IMR-90 (cell line): ENCODE measurements at regions not wholly inside any gene's neighbourhood (a gene's known extent, or its start where the extent isn't known, plus 50 kb on each side); places are given as distances from the start of the nearest gene placed in this dataset.

Experiments used
- ATAC-seq: fragments of 200-7000 bp; cut with Tn5 transposase; 2 replicates; pipeline ENCODE4 v1.9.1; 2020; ENCODE audit warnings: low read depth, mild to moderate bottlenecking, moderate library complexity
- BruUV-seq: library from RNA; stranded (reverse); fragments of 400-500 nt; replicated peaks from 2 replicates; lab custom pipeline; 2021; lab: Mats Ljungman, UMichigan
- CTCF ChIA-PET: fragments of 300-600 bp; formaldehyde crosslinking; extraction: SDS; loops from one replicate; lab custom pipeline; 2021; ENCODE audit warnings: antibody characterized with exemption; lab: Yijun Ruan, JAX
- POLR2A ChIA-PET: fragments of 300-600 bp; sonication (Branson Sonifier 250); formaldehyde crosslinking; loops from one replicate; lab custom pipeline; 2022; ENCODE audit warnings: antibody characterized with exemption; ENCODE audit not compliant: unreplicated experiment; lab: Charles Lee
- DNase-seq: peaks from one replicate; pipeline ENCODE4 v3.0.0; 2013
- H2AFZ ChIP-seq: replicated peaks from 2 replicates; pipeline ENCODE3; 2013; ENCODE audit warnings: low read length, mild to moderate bottlenecking; ENCODE audit not compliant: poor library complexity
- H2AK5ac ChIP-seq: 2 replicates; pipeline ENCODE4 v1.6.1; 2013; ENCODE audit warnings: low read depth, low read length, inconsistent platforms
- H2AK9ac ChIP-seq: replicated peaks from 2 replicates; pipeline ENCODE3; 2013; ENCODE audit warnings: mild to moderate bottlenecking, low read depth, low read length, moderate library complexity; ENCODE audit not compliant: poor library complexity
- H2BK120ac ChIP-seq: 2 replicates; pipeline ENCODE4 v1.6.1; 2013; ENCODE audit warnings: low read depth, low read length, inconsistent platforms
- H2BK15ac ChIP-seq: 3 replicates; pipeline ENCODE4 v1.6.1; 2013; ENCODE audit warnings: low read depth, low read length, inconsistent platforms
- H2BK20ac ChIP-seq: 2 replicates; pipeline ENCODE4 v1.6.1; 2013; ENCODE audit warnings: low read depth, mild to moderate bottlenecking, inconsistent platforms, low read length, moderate library complexity
- H2BK5ac ChIP-seq: 2 replicates; pipeline ENCODE4 v1.6.1; 2013; ENCODE audit warnings: mild to moderate bottlenecking, low read depth, low read length, inconsistent platforms; ENCODE audit not compliant: poor library complexity, severe bottlenecking
- H3K14ac ChIP-seq: replicated peaks from 2 replicates; pipeline ENCODE4 v1.6.1; 2013; ENCODE audit warnings: low read depth, low read length, inconsistent platforms
- H3K18ac ChIP-seq: 2 replicates; pipeline ENCODE4 v1.6.1; 2013; ENCODE audit warnings: low read depth, low read length, control low read depth
- H3K23ac ChIP-seq: 2 replicates; pipeline ENCODE4 v1.6.1; 2013; ENCODE audit warnings: low read depth, low read length, inconsistent platforms
- H3K27ac ChIP-seq: 2 replicates; pipeline ENCODE4 v1.5.1; 2013; ENCODE audit warnings: mild to moderate bottlenecking, control low read depth, low read length; ENCODE audit not compliant: insufficient read depth
- H3K27me3 ChIP-seq: 2 replicates; pipeline ENCODE4 v1.6.1; 2013; ENCODE audit warnings: low read length; ENCODE audit not compliant: control insufficient read depth, insufficient read depth
- H3K36me3 ChIP-seq: 2 replicates; pipeline ENCODE4 v1.6.1; 2013; ENCODE audit warnings: low read length, mixed read lengths; ENCODE audit not compliant: control insufficient read depth, insufficient read depth
- H3K4ac ChIP-seq: 2 replicates; pipeline ENCODE4 v1.6.1; 2013; ENCODE audit warnings: low read depth, low read length, inconsistent platforms
- H3K4me1 ChIP-seq: 2 replicates; pipeline ENCODE4 v1.6.1; 2013; ENCODE audit warnings: low read length, mixed read lengths; ENCODE audit not compliant: control insufficient read depth, insufficient read depth
- H3K4me2 ChIP-seq: 2 replicates; pipeline ENCODE4 v1.6.1; 2013; ENCODE audit warnings: low read depth, mild to moderate bottlenecking, control low read depth, low read length, moderate library complexity
- H3K4me3 ChIP-seq: 2 replicates; pipeline ENCODE4 v1.5.1; 2013; ENCODE audit warnings: low read depth, mild to moderate bottlenecking, control low read depth, low read length, moderate library complexity; ENCODE audit not compliant: insufficient read depth
- H3K56ac ChIP-seq: 2 replicates; pipeline ENCODE4 v1.6.1; 2013; ENCODE audit warnings: low read length, inconsistent platforms; ENCODE audit not compliant: insufficient read depth; ENCODE audit errors: extremely low read depth
- H3K79me1 ChIP-seq, 2 experiments: 2 replicates each; pipeline ENCODE4 v1.6.1; 2013; ENCODE audit warnings: low read length in 2 of 2, inconsistent platforms in 1 of 2, low read depth in 1 of 2
- H3K9ac ChIP-seq: 2 replicates; pipeline ENCODE4 v1.6.1; 2013; ENCODE audit warnings: low read depth, low read length, control low read depth
- H3K9me1 ChIP-seq: 2 replicates; pipeline ENCODE4 v1.6.1; 2013; ENCODE audit warnings: low read length, inconsistent platforms; ENCODE audit not compliant: insufficient read depth
- H3K9me3 ChIP-seq: 2 replicates; pipeline ENCODE4 v1.6.1; 2013; ENCODE audit warnings: low read length; ENCODE audit not compliant: control insufficient read depth, insufficient read depth
- H4K20me1 ChIP-seq: 2 replicates; pipeline ENCODE4 v1.6.1; 2013; ENCODE audit warnings: low read length, inconsistent platforms; ENCODE audit not compliant: insufficient read depth
- H4K5ac ChIP-seq: 2 replicates; pipeline ENCODE4 v1.6.1; 2013; ENCODE audit warnings: mild to moderate bottlenecking, low read depth, low read length, control low read depth
- H4K8ac ChIP-seq, 2 experiments: 2 replicates each; pipeline ENCODE4 v1.6.1; 2013; ENCODE audit warnings: low read depth in 2 of 2, low read length in 2 of 2, control low read depth in 1 of 2, inconsistent platforms in 1 of 2
- H4K91ac ChIP-seq: 2 replicates; pipeline ENCODE4 v1.6.1; 2013; ENCODE audit warnings: low read depth, low read length, inconsistent platforms; ENCODE audit not compliant: insufficient read depth
- BHLHE40 ChIP-seq: fragments of 150-350 bp; IDR thresholded peaks from 2 replicates; pipeline ENCODE4 v1.6.1; 2016; ENCODE audit warnings: mild to moderate bottlenecking, low read depth, low read length
- CEBPB ChIP-seq: IDR thresholded peaks from 2 replicates; pipeline ENCODE4 v1.6.1; 2012; ENCODE audit warnings: low read depth, low read length, improper control_type of control experiment
- CHD1 ChIP-seq: IDR thresholded peaks from 2 replicates; pipeline ENCODE4 v1.6.1; 2012; ENCODE audit warnings: low read depth, low read length, improper control_type of control experiment
- CTCF ChIP-seq: conservative IDR thresholded peaks from 2 replicates; pipeline ENCODE4 v1.5.1; 2012; ENCODE audit warnings: mild to moderate bottlenecking, low read depth, low read length, improper control_type of control experiment
- ELK1 ChIP-seq: fragments of 150-350 bp; IDR thresholded peaks from 2 replicates; pipeline ENCODE4 v1.6.1; 2016; ENCODE audit warnings: low read depth, mild to moderate bottlenecking, low read length, moderate library complexity, borderline replicate concordance
- FOS ChIP-seq: fragments of 150-350 bp; IDR thresholded peaks from 2 replicates; pipeline ENCODE4 v1.6.1; 2016; ENCODE audit warnings: low read depth, low read length
- MAFK ChIP-seq: IDR thresholded peaks from 2 replicates; pipeline ENCODE4 v1.6.1; 2012; ENCODE audit warnings: low read depth, low read length, improper control_type of control experiment
- MAZ ChIP-seq: IDR thresholded peaks from 2 replicates; pipeline ENCODE4 v1.6.1; 2012; ENCODE audit warnings: low read depth, mild to moderate bottlenecking, low read length, improper control_type of control experiment, moderate library complexity, borderline replicate concordance
- MXI1 ChIP-seq: IDR thresholded peaks from 2 replicates; pipeline ENCODE4 v1.6.1; 2012; ENCODE audit warnings: low read depth, mild to moderate bottlenecking, low read length, moderate library complexity, borderline replicate concordance
- NFE2L2 ChIP-seq: fragments of 150-350 bp; IDR thresholded peaks from 2 replicates; pipeline ENCODE4 v1.6.1; 2016; ENCODE audit warnings: low read depth, mild to moderate bottlenecking, low read length
- POLR2A ChIP-seq: IDR thresholded peaks from 2 replicates; pipeline ENCODE4 v1.6.1; 2012; ENCODE audit warnings: mild to moderate bottlenecking, low read depth, low read length
- RAD21 ChIP-seq: IDR thresholded peaks from 2 replicates; pipeline ENCODE4 v1.6.1; 2012; ENCODE audit warnings: low read length, improper control_type of control experiment
- RCOR1 ChIP-seq: IDR thresholded peaks from 2 replicates; pipeline ENCODE4 v1.6.1; 2012; ENCODE audit warnings: mild to moderate bottlenecking, low read length, improper control_type of control experiment; ENCODE audit not compliant: insufficient replicate concordance
- RFX5 ChIP-seq: IDR thresholded peaks from 2 replicates; pipeline ENCODE4 v1.8.0; 2012; ENCODE audit warnings: low read depth, mild to moderate bottlenecking, low read length, moderate library complexity
- SMC3 ChIP-seq: fragments of 150-350 bp; IDR thresholded peaks from 2 replicates; pipeline ENCODE4 v1.6.1; 2016; ENCODE audit warnings: low read depth, mild to moderate bottlenecking, antibody characterized with exemption, low read length, moderate library complexity
- USF2 ChIP-seq: fragments of 150-350 bp; IDR thresholded peaks from 2 replicates; pipeline ENCODE4 v1.6.1; 2017; ENCODE audit warnings: mild to moderate bottlenecking, antibody characterized with exemption, low read length, low read depth
- WGBS, 2 experiments: methylation state at CpG; one replicate each; pipeline versions ENCODE4 v1.1.5 to v1.1.7; 2013; ENCODE audit warnings: missing lambda C conversion rate in 2 of 2; ENCODE audit not compliant: insufficient read length in 1 of 2; ENCODE audit errors: extremely low coverage in 2 of 2; 5-methylcytosine and 5-hydroxymethylcytosine counted together
- dilution Hi-C: fragments of 300-500 bp; cut with HindIII; formaldehyde crosslinking; loops from one replicate; pipeline ENCODE4 v1.14.3; 2018; ENCODE audit warnings: low sequenced_read_pairs; ENCODE audit not compliant: unreplicated experiment
- in situ Hi-C: fragments of 300-500 bp; cut with MboI; formaldehyde crosslinking; loops from 3 replicates; pipeline ENCODE4 v1.14.3; 2019; ENCODE audit warnings: low sequenced_read_pairs, inconsistent platforms, mixed read lengths
- intact Hi-C: fragments of 100-400 bp; cut with micrococcal nuclease; formaldehyde crosslinking; loops from 2 replicates; pipeline ENCODE4 v1.10.0; 2022

GRCh38 chr20:40416274-40416673, 272.8 kb downstream of the MAFB start:
- Histone ChIP-seq H3K4me2 (no peak overlapping the region), H3K27ac (no peak overlapping the region), H2BK20ac (no peak overlapping the region), H3K4me1 (no peaks in the 10 kb centered on the region), H3K9me3 (no peaks in the 10 kb centered on the region), H3K4me3 (no peak overlapping the region), H2BK5ac (no peak overlapping the region), H2AFZ (no peak overlapping the region), H3K56ac (no peak overlapping the region), H3K36me3 (no peaks in the 10 kb centered on the region), H3K27me3 (no peaks in the 10 kb centered on the region), H2AK9ac (no peak overlapping the region), H3K9me1 (no peaks in the 10 kb centered on the region), H2BK15ac (no peak overlapping the region), H3K14ac (no peak overlapping the region), H2BK120ac (no peak overlapping the region), H3K23ac (no peak overlapping the region), H3K9ac (no peak overlapping the region), H4K8ac (no peak overlapping the region), H4K20me1 (no peaks in the 10 kb centered on the region), H4K5ac (no peak overlapping the region), H3K18ac (no peak overlapping the region), H3K79me1 (no peaks in the 10 kb centered on the region), H2AK5ac (no peak overlapping the region), H3K4ac (no peak overlapping the region), H4K91ac (no peak overlapping the region)
- intact Hi-C loops = no loop called here
- WGBS, 2 experiments = no CpG with 5 or more reads among the region's 1 CpG
- ChIA-PET POLR2A (no interaction called here), CTCF (no interaction called here)
- no peak for ATAC-seq
- BruUV-seq = no TSS peak
- in situ Hi-C loops = no loop called here
- DNase-seq = no peak
- TF ChIP-seq USF2 (no peak), RCOR1 (no peak), CTCF (no peak), POLR2A (no peak), CEBPB (no peak), SMC3 (no peak), RFX5 (no peak), FOS (no peak), RAD21 (no peak), MAFK (no peak), CHD1 (no peak), BHLHE40 (no peak), MAZ (no peak), MXI1 (no peak), NFE2L2 (no peak), ELK1 (no peak)
- dilution Hi-C loops = no loop called here
